Fibroblast of peridontal ligament (primary cell): ENCODE measurements at regions not wholly inside any gene's neighbourhood (a gene's known extent, or its start where the extent isn't known, plus 50 kb on each side); places are given as distances from the start of the nearest gene placed in this dataset.

Experiments used
- DNase-seq: peaks from one replicate; pipeline ENCODE4 v3.0.0-alpha.2; 2010; ENCODE audit errors: extremely low read depth

DNA sequence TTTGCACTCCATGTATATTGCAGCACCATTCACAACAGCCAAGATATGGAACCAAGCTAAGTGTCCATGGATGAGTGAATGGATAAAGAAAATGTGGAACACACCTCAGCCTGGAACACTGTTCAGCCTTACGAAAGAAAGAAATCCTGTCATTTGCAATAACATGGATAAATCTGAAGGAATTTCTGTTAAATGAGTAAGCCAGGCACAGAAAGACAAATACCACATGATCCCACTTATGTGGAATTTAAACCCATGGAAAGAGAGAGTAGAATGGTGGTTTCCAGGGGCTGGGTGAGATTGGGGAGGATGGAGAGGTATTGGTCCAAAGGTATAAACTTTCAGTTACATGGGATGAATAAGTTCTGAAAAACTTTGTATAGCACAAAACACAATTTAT is 228.9 kb upstream of the CD180 start:
- peak; percentile 49 for DNase-seq

DNA sequence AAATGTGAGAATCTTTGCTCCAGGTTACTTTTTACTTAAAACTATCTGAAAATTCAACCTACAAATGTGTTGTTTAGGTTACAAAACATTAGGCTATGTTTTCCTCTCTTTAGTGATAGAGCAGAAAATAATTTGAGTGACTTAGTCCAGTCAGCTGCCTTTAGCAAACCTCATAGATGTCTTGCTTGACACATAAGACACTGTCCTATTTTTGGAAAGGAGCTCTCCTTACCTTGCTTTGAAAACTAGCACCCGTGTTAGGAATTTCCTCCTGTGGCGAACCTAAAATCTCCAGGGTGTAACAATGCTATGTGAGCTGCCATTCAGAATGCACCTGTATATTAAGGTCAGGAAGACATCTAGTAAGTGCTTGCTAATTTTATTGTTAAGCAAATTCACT is 221.2 kb upstream of the CD180 start:
- no peak for DNase-seq

DNA sequence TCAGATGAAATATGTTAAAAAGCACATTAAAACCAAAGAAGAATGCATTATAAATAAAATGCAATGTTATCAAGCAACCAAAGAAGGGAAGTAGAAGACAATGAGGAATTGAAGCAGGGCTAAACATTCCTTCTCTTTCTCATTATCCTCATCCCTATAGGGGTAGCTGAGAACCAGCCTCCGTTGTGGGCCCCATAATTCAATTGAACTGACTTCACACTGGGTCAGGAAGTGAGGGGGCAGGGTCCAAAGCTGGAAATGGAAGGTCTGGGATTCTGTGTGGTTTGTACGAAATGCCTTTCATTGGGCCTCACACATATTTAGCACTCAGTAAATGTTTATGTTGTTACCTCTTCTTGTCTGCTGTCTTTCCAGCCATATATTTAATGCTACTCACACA is 220.4 kb upstream of the CD180 start:
- DNase-seq: no peak

DNA sequence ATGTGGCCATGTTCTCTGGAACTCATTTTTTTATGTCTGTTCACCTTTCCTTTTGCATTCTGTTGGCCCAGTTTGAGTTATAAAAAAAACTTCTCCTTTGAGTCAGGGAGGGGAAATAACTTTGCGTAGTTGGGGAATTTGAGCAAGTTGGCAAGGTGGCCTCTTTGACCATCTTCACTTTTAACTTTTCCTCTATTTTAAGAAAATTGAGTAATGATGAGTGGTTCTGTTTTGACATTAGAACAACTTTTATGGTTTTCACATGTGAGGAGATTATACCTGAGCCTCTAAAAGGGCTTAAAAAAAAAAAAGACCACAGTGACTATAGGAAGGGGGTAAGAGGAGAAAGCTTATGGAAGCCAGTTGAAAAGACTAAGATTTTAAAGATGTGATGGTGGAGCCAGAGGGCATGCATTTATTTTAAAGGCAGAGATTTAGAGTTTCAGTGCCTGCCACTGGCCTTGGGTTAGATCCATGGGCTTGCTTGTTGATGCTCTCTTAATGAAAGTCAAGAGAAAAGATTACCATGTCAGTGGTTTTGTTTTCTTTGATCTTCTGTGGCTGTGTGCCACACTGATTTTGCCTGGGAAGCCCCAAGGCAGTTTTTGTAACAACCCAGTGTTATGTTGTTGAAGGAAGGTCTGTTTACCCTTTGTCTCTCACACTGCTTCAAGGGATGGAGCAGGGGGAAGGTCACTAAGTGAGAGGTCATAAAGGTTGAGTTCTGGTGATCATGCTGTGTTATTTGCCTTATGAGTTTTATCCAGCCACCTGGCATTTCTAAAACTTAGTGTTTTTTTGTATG is 219.7 kb upstream of the CD180 start:
- DNase-seq: no peak

DNA sequence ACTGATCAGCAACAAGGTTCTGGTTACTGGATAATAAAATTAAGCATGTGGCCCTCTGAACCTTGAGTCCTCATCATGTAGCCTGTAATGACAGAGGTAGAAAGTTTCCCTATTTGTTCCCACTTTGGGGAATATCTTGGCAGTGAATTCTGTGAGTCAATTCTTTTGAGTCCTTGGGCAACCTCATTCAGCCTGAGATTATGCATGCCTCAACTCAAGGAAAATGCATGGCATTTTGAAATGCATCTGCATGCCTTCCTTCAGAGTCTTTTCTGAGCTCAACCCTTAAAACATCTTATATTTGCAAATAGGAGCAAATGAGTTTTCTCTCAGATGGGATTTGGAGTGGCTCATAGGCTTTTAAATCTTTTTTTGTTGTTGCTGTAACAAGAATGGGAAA is 218.1 kb upstream of the CD180 start:
- DNase-seq: peak; percentile 84

DNA sequence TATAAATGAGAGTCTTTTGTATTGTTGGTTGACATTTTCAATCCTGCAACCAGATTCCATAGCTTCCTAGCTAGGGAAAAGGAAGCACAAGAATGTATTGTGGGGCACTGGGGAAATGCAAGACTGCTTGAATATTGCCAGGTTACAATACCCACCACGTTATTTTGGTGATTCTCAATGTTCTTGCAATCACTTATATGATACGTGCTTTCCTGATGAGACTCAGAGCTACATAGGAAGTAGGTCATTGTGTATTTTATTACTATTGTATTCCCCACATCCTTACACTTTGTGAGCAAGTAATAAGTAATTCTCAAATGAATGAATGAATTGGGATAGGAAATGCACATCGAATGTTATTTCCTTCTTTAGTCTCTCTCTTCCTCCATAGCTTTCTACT is 217.1 kb upstream of the CD180 start:
- DNase-seq: no peak

DNA sequence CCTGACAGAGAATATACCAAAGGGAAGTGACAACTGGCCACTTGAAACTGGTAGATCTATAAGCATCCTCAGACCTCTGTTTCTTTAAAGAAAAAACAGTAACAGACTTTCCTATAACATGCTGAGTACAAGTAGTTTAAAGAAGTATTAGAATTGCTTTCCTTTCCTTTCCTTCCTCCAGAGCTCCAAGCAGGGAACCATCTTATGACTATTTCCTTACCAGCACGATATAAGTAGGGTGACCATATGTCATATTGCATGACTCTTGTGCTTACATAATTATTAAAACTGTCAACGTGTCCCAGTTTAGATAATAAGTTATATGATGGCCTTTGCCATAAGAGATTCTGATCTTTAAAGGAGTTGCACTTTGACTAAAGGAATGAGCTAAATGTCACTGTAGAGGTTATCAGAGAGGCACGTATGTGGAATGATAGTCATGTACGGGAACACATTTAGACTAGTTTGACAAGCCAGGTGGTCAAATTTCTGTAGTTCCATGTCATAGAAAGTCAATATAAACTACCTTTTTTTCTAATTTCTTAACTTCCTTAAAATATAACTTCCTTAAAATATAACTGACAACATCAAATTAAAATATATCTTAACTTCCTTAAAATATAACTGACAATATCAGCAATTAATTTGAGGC is 212.7 kb upstream of the CD180 start:
- DNase-seq: no peak

DNA sequence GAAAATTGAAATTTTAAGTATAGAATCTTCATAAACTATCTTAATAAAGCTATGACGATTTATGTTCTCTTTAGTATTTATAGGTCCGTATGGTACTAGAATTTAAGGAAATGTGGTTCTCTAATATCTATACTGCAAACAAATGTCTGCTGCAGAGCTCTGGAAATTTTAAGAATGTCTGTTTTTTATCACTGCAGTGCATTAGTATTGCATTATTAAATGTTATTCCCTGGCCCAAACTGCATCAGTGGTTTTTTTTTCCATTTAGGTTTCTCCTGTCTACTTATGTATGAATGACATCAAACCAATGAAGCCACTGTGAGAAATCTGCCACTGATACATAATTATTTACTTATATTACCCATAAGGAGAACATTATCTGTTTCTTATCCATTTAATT is 211.4 kb upstream of the CD180 start:
- DNase-seq: no peak

DNA sequence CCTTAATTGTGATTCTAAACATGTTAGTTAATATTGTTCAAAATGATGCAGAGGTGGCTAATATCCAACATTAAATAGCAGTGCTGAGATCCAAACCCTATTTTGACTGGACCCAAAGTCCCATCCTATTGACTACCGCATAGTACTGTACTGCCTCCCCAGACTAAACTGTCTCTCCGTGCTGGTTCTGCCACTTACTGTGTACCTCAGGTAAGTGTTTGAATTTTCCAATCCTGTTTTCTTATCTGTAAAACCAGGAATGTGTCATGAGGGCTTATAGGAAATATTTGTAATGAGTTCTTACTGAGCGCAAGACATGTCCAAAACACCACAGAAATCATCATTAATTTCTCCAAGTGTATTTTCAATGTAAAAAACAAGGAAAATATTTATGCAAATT is 209.2 kb upstream of the CD180 start:
- DNase-seq: no peak

DNA sequence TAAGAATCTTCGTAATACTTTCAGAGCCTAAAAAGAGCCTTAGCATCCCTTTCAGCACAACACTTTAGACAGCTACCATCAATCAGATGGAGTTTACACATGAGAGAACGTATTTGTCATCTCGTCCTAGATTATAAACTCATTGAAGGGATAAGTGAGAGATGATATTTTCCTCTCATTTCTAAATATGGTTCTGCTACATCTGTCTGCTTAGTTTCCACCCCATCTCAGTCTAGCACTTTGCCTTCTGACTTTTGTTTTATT is 208.4 kb upstream of the CD180 start:
- no peak for DNase-seq

DNA sequence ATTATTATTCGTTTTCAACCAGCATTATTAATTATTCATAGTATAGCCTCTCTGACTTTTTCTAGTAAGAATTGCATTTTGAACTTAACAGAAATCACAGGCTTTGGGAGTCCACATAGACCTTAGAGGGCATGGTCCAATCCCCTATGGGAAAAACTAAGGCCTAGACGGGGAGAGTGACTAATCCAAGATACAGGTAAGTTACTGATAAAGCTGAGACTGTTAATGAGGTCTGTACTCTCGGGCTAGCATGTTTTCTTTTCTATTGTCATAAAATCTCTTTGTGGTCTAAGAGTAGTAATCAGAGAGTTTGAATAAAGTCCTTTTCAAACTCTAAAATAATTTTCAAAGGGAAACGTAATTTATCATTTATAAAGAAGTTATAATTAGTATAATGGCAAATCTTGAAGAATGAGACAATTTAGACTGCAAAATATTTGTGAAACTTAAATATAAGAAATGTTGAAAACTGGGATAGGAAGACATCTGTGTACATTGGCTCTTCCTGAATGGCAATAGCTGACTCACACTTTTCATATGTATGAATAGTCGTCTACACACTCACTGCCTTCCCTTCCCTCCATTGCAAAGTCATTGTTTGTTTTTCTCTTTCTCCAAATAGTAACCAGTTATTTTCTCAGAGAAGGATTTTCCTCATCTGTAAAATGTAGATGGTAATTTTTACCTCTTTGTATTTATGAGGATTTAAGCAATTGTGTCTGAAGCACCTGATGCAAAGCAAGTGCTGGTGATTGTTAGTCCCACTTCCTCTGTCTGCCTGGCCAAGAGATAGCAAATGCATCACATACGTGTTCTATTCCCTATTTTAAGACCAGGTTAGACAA is 207.9 kb upstream of the CD180 start:
- DNase-seq: peak; percentile 67

DNA sequence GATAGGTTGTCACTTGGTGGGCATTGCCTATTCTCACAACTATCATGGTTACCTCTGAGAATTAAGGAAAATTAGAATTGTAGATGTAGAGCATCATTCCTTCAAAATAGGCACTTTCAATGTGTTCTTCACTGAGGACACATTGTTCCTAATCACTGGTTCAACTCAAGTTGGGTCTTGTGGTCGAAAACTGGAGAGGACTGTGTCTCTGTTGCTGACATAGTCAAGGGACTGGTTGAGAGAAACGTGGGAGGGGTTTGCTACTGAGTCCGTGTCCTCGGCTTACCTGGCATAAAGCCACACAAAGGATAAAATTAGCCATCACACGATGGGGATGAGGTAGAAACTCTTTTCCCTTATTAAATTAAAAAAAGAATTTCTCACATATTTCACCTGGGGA is 205.9 kb upstream of the CD180 start:
- DNase-seq: no peak

DNA sequence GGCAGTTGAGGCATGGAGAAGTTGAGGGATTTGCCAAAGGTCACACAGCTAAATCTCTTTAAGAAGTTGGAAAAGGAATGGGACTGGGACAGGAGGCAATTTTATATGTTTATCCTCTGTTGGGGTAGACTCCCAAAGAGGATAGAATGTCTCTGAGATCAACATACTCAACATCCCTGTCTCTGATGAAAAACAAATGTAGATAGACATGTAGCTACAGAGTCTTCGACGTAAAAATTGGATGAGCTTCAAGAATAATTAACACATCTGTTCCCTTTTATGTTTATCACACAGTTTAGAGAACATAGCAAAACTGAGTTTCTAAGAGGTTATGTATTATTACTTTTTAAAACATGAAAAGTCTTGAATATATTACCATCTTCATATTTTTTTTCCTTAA is 204.6 kb upstream of the CD180 start:
- peak; percentile 50 for DNase-seq

DNA sequence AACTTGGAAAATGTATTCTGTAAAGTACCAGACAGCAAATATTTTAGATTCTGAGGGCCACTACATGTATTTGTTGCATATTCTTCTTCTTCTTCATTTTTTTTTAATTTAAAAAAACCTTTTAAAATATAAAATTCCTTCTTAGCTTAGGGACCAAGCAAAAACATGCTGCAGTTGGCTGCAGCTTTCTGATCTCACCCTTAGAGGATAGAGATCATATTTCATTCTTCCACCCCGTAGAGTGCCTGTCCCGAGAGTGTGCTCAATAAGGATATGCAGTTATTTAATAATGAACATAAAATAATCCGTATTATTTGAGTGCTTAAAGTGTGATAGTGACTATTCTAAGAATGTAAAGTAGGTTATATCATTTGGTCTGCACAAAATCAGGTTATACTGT is 204.2 kb upstream of the CD180 start:
- DNase-seq: no peak

DNA sequence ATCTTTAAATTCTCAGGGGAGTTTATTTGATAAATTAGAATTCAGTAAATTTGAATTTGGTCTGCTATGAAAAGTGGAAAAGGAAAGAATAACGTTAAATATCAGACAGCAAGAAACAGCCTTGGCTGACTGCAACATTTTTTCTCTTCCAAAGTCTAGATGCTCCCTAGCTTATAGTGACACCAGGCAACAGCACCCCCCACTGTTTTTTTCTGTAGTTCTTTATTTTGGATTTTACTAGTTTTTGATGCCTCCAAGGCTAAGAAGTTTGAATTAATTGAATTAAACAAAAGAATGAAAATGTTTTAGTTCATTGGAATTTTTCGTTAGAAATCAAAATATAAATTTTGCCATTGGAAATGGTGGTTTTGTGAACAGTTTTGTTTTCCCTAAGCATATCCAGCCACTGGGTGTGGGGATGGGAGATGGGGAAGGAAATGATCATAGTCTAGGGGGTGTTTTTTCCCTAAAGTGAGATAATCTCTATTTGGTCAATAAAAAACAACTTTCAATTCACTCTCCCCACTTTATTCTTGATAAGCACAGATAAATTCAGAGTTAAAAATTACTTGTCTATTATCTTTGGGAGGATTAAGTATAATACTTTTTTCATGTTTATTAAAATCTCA is 199.3 kb upstream of the CD180 start:
- no peak for DNase-seq

DNA sequence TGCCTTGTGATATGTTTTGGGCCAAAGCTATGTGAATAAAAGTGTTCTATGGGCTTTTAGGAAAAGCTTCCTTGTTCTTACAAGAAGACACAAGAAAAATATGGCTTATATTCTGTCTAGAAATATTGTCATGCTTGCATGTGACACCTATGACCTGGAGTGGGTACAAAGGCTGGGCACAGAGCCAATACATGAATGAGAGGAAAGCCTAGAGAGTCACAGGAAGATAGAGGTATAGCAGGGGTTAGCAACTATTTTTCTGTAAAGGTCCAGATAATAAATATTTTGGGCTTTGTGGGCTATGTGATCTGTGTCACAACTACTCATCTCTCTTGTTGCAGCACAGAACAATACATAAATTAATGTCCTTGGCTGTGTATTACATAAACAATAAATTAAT is 196.6 kb upstream of the CD180 start:
- DNase-seq: no peak

DNA sequence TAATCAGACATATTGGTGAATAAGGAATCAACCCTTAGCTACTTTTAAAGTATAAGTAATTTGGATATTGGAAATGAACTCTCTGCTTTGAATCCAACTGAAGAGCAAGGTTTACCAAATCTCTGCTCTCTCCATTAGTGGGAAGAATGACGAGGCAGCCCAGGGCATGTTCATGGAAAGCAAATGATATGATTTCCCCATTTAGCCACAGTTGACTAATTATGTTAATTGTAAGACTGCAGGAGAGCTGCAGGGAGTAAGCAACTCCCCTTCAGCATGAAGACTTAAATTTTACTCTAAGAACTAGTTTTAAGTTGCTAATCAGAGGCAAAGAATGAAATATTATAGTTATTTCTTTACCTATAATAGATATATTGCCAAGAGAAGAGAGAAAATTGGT is 194.3 kb upstream of the CD180 start:
- DNase-seq: no peak

DNA sequence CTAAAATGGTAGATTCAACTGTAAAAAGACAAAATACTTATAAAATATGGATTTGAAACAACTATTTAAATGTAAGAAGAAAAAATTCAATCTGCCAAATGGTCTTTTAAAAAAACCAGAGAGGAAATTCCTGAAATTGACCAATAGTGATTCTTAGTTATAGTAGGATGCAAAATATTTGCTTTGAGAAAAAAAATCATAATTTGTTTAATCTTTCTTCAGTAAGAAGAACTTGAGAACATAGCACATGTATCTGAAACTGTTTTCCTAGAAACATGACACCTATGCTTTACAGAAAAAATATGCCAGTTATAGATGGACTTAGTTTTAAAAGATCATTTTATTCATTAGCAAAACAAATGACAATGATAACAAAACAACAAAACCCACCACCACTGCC is 186.9 kb upstream of the CD180 start:
- DNase-seq: peak; percentile 24

DNA sequence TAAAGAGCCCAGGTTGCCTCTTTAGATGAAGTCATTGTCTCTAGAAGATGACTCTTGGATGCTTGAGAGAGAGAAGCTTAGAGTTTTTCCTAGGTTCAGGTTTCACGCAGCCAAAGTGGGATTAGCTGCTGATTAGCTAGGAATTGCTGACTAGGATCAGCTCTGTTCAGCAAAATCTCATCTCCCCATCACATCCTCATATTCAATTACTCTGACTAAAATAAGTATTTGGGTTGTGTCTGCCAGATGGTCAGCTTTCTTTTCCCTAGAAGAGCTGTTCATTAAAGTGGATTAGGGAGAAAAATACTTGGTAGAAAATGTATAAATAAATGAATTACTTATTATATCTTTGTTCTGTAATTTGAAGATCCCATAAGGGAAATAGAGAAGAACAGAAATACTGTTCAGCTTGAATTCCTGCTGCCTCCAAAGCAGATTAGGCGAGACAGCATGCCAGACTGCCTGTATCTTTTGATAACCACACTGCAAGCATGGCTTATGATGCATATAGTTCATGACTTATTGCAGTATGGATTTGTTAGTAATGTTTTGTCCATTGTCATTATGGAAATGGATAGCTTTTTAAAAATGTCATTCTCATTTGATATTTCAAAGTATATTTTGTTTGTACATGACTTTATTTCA is 184.8 kb upstream of the CD180 start:
- DNase-seq: no peak

DNA sequence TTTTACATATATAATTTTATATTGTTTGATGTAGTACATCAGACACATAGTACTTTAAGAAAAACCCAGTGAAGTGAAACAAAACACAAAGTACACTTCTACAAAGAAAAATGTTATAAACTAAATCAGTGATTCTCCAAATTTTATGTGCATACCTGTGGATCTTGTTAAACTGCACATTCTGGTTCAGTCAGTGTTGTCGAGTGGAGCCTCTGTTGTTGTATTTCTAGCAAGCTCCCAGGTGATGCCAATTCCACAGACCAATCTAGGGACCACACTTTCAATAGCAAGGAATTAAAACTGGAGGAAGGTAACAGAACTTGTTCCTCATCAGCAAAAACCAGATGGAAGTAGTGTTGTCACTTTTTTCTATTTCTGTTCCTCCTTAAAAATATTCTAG is 183.8 kb upstream of the CD180 start:
- no peak for DNase-seq

DNA sequence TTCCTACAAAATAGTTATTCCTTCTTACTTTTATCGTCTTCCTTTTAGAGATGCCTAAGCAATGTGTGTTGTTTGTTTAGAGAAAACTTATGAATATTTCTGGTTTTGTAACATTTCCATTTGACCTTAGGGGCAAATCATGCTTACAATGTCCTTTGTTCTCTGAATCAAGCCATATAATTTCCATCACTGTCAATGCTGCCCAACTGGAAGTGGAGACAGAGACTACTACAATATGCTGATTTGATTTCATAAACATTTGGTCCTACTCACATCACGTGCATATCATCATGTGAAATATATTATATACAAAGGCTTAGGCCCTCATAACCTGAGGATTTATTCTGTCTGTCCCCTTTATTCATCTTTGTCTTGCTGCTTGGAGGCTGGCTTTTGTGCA is 183.2 kb upstream of the CD180 start:
- DNase-seq: no peak

DNA sequence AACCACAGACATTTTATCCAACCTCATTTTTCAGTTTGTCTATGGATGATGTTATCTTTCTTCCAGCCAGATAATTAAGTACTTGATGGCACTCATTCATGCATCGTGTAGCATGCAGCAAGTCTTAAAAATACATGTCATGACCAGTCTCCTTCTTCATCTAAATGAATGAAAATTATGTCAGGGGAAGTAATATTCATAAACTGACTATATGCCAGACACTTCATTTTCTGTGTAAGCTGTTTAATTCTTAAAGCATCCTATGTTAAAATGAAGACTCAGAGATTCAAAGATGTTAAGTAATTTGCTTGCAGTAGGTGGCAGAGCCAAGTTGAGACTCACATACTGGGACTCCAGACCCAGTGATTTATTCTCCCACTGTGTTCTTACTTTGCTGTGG is 181.7 kb upstream of the CD180 start:
- DNase-seq: no peak
